ENCODE measurements at regions not wholly inside any gene's neighbourhood (a gene's known extent, or its start where the extent isn't known, plus 50 kb on each side); places are given as distances from the start of the nearest gene placed in this dataset.

GRCh38 chr11:20283475-20283874 lies 80.0 kb upstream of the HTATIP2 start:
- TF ChIP-seq, protein P1, sequence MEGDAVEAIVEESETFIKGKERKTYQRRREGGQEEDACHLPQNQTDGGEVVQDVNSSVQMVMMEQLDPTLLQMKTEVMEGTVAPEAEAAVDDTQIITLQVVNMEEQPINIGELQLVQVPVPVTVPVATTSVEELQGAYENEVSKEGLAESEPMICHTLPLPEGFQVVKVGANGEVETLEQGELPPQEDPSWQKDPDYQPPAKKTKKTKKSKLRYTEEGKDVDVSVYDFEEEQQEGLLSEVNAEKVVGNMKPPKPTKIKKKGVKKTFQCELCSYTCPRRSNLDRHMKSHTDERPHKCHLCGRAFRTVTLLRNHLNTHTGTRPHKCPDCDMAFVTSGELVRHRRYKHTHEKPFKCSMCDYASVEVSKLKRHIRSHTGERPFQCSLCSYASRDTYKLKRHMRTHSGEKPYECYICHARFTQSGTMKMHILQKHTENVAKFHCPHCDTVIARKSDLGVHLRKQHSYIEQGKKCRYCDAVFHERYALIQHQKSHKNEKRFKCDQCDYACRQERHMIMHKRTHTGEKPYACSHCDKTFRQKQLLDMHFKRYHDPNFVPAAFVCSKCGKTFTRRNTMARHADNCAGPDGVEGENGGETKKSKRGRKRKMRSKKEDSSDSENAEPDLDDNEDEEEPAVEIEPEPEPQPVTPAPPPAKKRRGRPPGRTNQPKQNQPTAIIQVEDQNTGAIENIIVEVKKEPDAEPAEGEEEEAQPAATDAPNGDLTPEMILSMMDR (conservative IDR thresholded peaks at IDR 0.05) = no peak
- TF ChIP-seq ZFX (IDR thresholded peaks at IDR 0.05) = no peak
